Testis (tissue), 2 donors: ENCODE measurements at regions not wholly inside any gene's neighbourhood (a gene's known extent, or its start where the extent isn't known, plus 50 kb on each side); places are given as distances from the start of the nearest gene placed in this dataset.
A peak's percentile ranks its signal among the peaks of the same experiment; 100 is the strongest.

Source experiments
- DNase-seq: peaks from one replicate; pipeline ENCODE4 v3.0.0-alpha.2; 2019
- H3K27ac ChIP-seq, 2 donors: fragments of 200-600 bp; sonication (generic); one replicate each; pipeline ENCODE4 v1.5.1; 2019
- H3K27me3 ChIP-seq: fragments of 200-600 bp; sonication (generic); one replicate; pipeline ENCODE4 v1.5.1; 2019
- H3K36me3 ChIP-seq: fragments of 200-600 bp; sonication (generic); one replicate; pipeline ENCODE4 v1.5.1; 2017; ENCODE audit warnings: low read depth; ENCODE audit errors: missing control alignments
- H3K4me1 ChIP-seq: fragments of 200-600 bp; sonication (generic); one replicate; pipeline ENCODE4 v1.5.1; 2019
- H3K4me3 ChIP-seq, 2 donors: fragments of 200-600 bp; sonication (generic); one replicate each; pipeline ENCODE4 v1.5.1; 2017 to 2019
- H3K9me3 ChIP-seq: fragments of 200-600 bp; sonication (generic); one replicate; pipeline ENCODE4 v1.5.1; 2017
- POLR2A ChIP-seq: fragments of 450-650 bp; IDR thresholded peaks from one replicate; pipeline ENCODE4 v1.6.1; 2017; ENCODE audit warnings: antibody characterized with exemption, mild to moderate bottlenecking, moderate library complexity
- WGBS, 2 donors: methylation state at CpG; one replicate each; pipeline ENCODE4 v1.1.5; 2018; 5-methylcytosine and 5-hydroxymethylcytosine counted together
- intact Hi-C: fragments of 100-400 bp; cut with DNase I; formaldehyde crosslinking; loops from one replicate; pipeline ENCODE4 v1.15.1; 2023; ENCODE audit warnings: low total_unique reads
- TF ChIP-seq, protein P1 (sequence below), 3 experiments: fragments of 450-650 bp in 2 of 3; fragments of 200-600 bp in 1 of 3; sonication (generic) in 1 of 3; IDR thresholded peaks; one replicate each; pipeline ENCODE4 v1.5.1; 2016 to 2019; ENCODE audit warnings: antibody characterized with exemption in 3 of 3, mild to moderate bottlenecking in 2 of 3, moderate library complexity in 1 of 3

GRCh38 chr1:221892301-221892830, 150.5 kb upstream of the DUSP10 start:
- TF ChIP-seq, protein P1, sequence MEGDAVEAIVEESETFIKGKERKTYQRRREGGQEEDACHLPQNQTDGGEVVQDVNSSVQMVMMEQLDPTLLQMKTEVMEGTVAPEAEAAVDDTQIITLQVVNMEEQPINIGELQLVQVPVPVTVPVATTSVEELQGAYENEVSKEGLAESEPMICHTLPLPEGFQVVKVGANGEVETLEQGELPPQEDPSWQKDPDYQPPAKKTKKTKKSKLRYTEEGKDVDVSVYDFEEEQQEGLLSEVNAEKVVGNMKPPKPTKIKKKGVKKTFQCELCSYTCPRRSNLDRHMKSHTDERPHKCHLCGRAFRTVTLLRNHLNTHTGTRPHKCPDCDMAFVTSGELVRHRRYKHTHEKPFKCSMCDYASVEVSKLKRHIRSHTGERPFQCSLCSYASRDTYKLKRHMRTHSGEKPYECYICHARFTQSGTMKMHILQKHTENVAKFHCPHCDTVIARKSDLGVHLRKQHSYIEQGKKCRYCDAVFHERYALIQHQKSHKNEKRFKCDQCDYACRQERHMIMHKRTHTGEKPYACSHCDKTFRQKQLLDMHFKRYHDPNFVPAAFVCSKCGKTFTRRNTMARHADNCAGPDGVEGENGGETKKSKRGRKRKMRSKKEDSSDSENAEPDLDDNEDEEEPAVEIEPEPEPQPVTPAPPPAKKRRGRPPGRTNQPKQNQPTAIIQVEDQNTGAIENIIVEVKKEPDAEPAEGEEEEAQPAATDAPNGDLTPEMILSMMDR (IDR thresholded peaks at IDR 0.05), result no peak
- no peak for TF ChIP-seq POLR2A
- Histone ChIP-seq H3K27ac (peak overlapping the region in 1 of 2 donors; percentile 21), H3K9me3 (no peaks in the 10 kb centered on the region), H3K27me3 (no peaks in the 10 kb centered on the region), H3K4me3 (no peak overlapping the region), H3K36me3 (no peaks in the 10 kb centered on the region), H3K4me1 (peaks cover 13% of the 10 kb centered on the region)
- no peak for DNase-seq
- intact Hi-C loops, result no loop called here
- 60 to 70% methylated on average over 1 of the region's 1 CpG for WGBS, 2 donors

DNA sequence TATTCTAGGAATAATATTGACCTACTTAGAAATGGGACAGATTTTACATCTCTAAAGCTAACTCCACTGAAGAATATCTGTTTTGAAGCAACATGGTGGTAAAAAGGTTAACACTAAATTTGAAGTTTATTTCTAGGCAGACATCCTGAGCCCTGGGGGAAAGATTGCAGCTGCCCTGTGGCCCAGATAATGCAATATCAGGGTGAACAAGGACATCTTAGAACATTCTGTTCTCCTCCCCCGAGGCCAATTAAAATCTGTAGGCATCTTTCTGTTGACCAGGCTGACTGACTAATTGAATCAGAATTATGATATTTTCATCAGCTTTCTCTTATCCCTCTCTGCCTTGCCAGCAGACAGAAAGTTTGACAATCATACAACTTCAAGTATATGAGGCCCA, 149.8 kb upstream of the DUSP10 start:
- Histone ChIP-seq H3K27ac (peak overlapping the region in 1 of 2 donors; percentile 21), H3K36me3 (no peaks in the 10 kb centered on the region), H3K9me3 (no peaks in the 10 kb centered on the region), H3K4me3 (no peak overlapping the region), H3K4me1 (peaks cover 13% of the 10 kb centered on the region), H3K27me3 (no peaks in the 10 kb centered on the region)
- DNase-seq, result peak; percentile 47
- TF ChIP-seq POLR2A, result no peak
- TF ChIP-seq, protein P1 (IDR thresholded peaks at IDR 0.05), result no peak
- intact Hi-C loops, result no loop called here
- 24 to 50% methylated on average over 1 of the region's 1 CpG for WGBS, 2 donors

DNA sequence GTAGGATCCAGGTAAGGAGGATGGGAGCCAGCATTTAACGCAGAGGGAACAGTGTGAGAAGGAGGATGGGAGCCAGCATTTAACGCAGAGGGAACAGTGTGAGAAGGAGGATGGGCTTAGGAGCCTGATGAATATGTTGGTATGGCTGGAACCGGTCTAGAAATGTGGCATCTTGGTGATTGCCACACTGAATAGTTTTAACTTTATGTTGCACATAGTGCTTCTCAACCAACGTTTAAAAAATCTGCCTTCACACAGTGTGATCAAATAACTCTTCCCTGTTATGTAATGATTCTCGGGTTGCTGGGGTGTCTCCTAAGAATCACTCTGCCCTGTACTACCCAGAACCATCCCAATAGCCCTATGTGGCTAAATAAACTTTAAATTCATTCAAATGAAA, 146.9 kb upstream of the DUSP10 start:
- Histone ChIP-seq H3K4me1 (peaks cover 13% of the 10 kb centered on the region), H3K27me3 (no peaks in the 10 kb centered on the region), H3K27ac (no peak overlapping the region), H3K36me3 (no peaks in the 10 kb centered on the region), H3K4me3 (no peak overlapping the region), H3K9me3 (no peaks in the 10 kb centered on the region)
- 68% methylated on average over 5 of the region's 5 CpGs for WGBS, 2 donors
- intact Hi-C loops, result no loop called here
- no peak for DNase-seq
- TF ChIP-seq, protein P1 (IDR thresholded peaks at IDR 0.05), result no peak
- no peak for TF ChIP-seq POLR2A

DNA sequence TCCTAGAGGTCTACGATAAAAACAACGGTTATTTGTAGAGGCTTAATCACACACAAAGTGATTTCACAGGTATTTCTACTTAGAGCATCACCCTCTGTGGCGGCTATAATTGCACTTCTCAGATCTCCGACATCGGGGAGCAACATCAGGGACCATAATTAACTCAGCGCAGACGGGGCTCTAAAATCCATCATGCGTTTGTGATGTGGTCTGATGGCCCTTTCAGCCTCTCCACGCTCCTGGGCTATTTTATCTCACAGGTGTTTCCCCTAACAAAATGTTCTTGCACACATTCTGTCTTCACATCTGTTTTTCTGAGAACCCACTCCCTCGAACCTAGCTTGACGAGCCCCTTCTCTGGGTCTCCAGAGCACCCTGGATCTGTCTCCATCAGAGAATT, 146.3 kb upstream of the DUSP10 start:
- no peaks in the 10 kb centered on the region for H3K9me3 ChIP-seq
- H3K4me1 ChIP-seq, result peaks cover 13% of the 10 kb centered on the region
- no peak for DNase-seq
- H3K27ac ChIP-seq, result no peak overlapping the region
- H3K4me3 ChIP-seq, result no peak overlapping the region
- no peaks in the 10 kb centered on the region for H3K36me3 ChIP-seq
- TF ChIP-seq, protein P1 (IDR thresholded peaks at IDR 0.05), result no peak
- TF ChIP-seq POLR2A, result no peak
- no peaks in the 10 kb centered on the region for H3K27me3 ChIP-seq
- WGBS, 2 donors, result 70 to 76% methylated on average over 11 of the region's 11 CpGs
- intact Hi-C loops, result no loop called here

DNA sequence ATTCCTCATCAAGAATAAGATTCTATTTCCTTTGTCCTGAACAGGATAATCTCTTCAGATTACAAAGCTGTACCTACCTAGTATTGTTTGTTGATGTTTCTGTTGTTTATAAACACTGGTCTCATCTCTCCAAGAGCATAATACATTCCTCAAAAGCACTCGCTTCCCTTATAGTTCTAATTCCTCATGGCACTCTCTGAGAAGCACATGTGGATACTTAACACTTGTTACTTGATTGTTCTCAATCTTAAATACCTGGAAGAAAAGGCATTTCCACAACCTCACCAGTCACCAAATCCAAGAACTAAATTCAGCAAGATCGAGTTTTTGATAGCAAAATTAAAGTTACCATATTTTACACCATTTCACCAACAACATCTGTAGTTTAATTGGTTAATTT, 145.9 kb upstream of the DUSP10 start:
- 88 to 89% methylated on average over 2 of the region's 2 CpGs for WGBS, 2 donors
- no peak overlapping the region for H3K27ac ChIP-seq
- DNase-seq, result no peak
- TF ChIP-seq, protein P1 (IDR thresholded peaks at IDR 0.05), result no peak
- TF ChIP-seq POLR2A, result no peak
- no peaks in the 10 kb centered on the region for H3K36me3 ChIP-seq
- H3K9me3 ChIP-seq, result no peaks in the 10 kb centered on the region
- H3K27me3 ChIP-seq, result no peaks in the 10 kb centered on the region
- intact Hi-C loops, result no loop called here
- H3K4me3 ChIP-seq, result no peak overlapping the region
- H3K4me1 ChIP-seq, result peaks cover 13% of the 10 kb centered on the region
